Esophagus muscularis mucosa (tissue), 4 donors: ENCODE measurements at regions not wholly inside any gene's neighbourhood (a gene's known extent, or its start where the extent isn't known, plus 50 kb on each side); places are given as distances from the start of the nearest gene placed in this dataset.

Experiments
- DNase-seq: peaks from one replicate; pipeline ENCODE4 v3.0.0-alpha.2; 2017; ENCODE audit errors: extremely low spot score
- H3K27ac ChIP-seq, 4 donors: fragments of 200-600 bp; sonication (generic); replicated peaks in 1 of 4; 1 replicate in 3 of 4; 2 replicates in 1 of 4; pipeline ENCODE4 v1.5.1; 2016 to 2019; ENCODE audit warnings: mild to moderate bottlenecking in 1 of 4
- H3K27me3 ChIP-seq, 4 donors: fragments of 200-600 bp; sonication (generic); one replicate each; pipeline versions ENCODE4 v1.5.1 to v1.6.0; 2016 to 2019
- H3K36me3 ChIP-seq, 4 donors: fragments of 200-600 bp; sonication (generic); one replicate each; pipeline ENCODE4 v1.5.1; 2016 to 2019
- H3K4me1 ChIP-seq, 4 donors: fragments of 200-600 bp; sonication (generic); one replicate each; pipeline ENCODE4 v1.5.1; 2016 to 2019
- H3K4me3 ChIP-seq, 4 donors: fragments of 200-600 bp; sonication (generic); 1 replicate in 2 of 4; 2 replicates in 2 of 4; pipeline ENCODE4 v1.5.1; 2016 to 2019; ENCODE audit warnings: mild to moderate bottlenecking in 4 of 4, moderate library complexity in 1 of 4
- H3K9me3 ChIP-seq, 4 donors: fragments of 200-600 bp; sonication (generic); 1 replicate in 3 of 4; 2 replicates in 1 of 4; pipeline ENCODE4 v1.5.1; 2016 to 2019
- CTCF ChIP-seq, 3 experiments: fragments of 200-600 bp in 2 of 3; fragments of 450-650 bp in 1 of 3; sonication (generic) in 2 of 3; IDR thresholded peaks; one replicate each; pipeline ENCODE4 v1.5.1; 2017 to 2019; ENCODE audit warnings: antibody characterized with exemption in 3 of 3, mild to moderate bottlenecking in 2 of 3, moderate library complexity in 1 of 3
- EP300 ChIP-seq: sonication (generic); formaldehyde crosslinking; IDR thresholded peaks from one replicate; pipeline ENCODE4 v1.6.1; 2017; ENCODE audit warnings: antibody characterized with exemption
- POLR2A ChIP-seq: fragments of 450-650 bp; IDR thresholded peaks from one replicate; pipeline ENCODE4 v1.6.1; 2017; ENCODE audit warnings: antibody characterized with exemption, moderate library complexity, mild to moderate bottlenecking, low read depth
- POLR2AphosphoS5 ChIP-seq, 2 donors: sonication (generic); formaldehyde crosslinking; IDR thresholded peaks; one replicate each; pipeline ENCODE4 v1.6.1; 2017; ENCODE audit warnings: antibody characterized with exemption in 2 of 2
- WGBS: methylation state at CpG from one replicate; pipeline ENCODE4 v1.1.5; 2018; 5-methylcytosine and 5-hydroxymethylcytosine counted together
- intact Hi-C: fragments of 100-400 bp; cut with DNase I; formaldehyde crosslinking; loops from one replicate; pipeline ENCODE4 v1.15.1; 2023

GRCh38 chr10:130606001-130606405 is 469.8 kb downstream of the GLRX3 start:
- intact Hi-C loops: no loop called here
- no peak overlapping the region for H3K4me3 ChIP-seq
- peaks cover 0 to 22% (median 0%) of the 10 kb centered on the region in 4 donors for H3K27me3 ChIP-seq
- H3K27ac ChIP-seq: no peak overlapping the region
- no peaks in the 10 kb centered on the region for H3K36me3 ChIP-seq
- no peaks in the 10 kb centered on the region for H3K4me1 ChIP-seq
- no peak for TF ChIP-seq POLR2A
- no peak for TF ChIP-seq POLR2AphosphoS5 (IDR thresholded peaks at IDR 0.05)
- no peak for TF ChIP-seq EP300
- no peak for TF ChIP-seq CTCF (IDR thresholded peaks at IDR 0.05)
- peaks cover 0 to 11% (median 3%) of the 10 kb centered on the region in 4 donors for H3K9me3 ChIP-seq
- WGBS: 40% methylated on average over 8 of the region's 9 CpGs
- no peak for DNase-seq

DNA sequence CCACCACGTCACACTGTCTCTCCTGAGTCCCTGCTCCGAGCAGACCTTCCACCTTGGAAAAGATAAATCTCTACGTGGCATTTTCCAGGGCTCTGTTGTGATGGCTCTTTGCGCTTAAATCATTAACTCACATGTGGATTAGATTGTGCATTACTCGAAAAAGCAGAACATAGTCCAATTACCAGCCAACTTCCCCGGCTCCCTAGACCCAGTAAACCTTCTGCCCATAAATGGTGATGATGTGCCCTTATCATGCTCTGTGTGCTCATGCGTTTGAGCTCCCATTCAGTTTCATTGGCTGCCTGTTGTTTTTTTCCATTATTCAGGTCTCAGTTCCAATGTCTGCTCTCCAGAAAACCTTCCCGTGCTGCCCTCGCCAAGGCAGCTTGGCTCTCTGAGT is 471.2 kb downstream of the GLRX3 start:
- H3K4me1 ChIP-seq: no peaks in the 10 kb centered on the region
- intact Hi-C loops: no loop called here
- TF ChIP-seq EP300 (no peak), POLR2AphosphoS5 (IDR thresholded peaks at IDR 0.05) (no peak), POLR2A (no peak), CTCF (IDR thresholded peaks at IDR 0.05) (no peak)
- whole genome bisulfite sequencing: 82% methylated on average over 9 of the region's 9 CpGs
- H3K9me3 ChIP-seq: peaks cover 0 to 18% (median 3%) of the 10 kb centered on the region in 4 donors
- peaks cover 0 to 22% (median 0%) of the 10 kb centered on the region in 4 donors for H3K27me3 ChIP-seq
- no peaks in the 10 kb centered on the region for H3K36me3 ChIP-seq
- DNase-seq: peak; percentile 86
- no peak overlapping the region for H3K27ac ChIP-seq
- no peak overlapping the region for H3K4me3 ChIP-seq

DNA sequence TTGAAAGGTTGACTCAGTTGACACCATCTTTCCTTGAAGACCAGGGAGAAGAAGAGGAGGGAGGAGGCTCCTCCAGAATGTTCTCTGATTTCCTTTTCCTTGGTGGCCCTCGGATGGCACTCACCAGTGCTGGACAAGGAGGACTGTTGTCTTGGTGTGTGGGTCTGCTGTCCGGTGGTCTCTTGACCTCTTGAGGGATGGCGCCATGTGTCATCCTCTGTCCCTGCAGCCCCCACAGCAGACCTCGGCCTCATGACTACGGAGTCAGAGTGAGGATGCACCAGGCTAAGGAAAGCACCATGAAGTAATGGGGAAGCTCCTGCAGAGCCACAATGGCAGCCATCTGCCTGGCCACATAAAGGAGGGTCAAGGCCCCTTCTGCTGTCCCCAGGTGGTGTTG is 475.0 kb downstream of the GLRX3 start:
- Histone ChIP-seq H3K27ac (no peak overlapping the region), H3K27me3 (peaks cover 0 to 13% (median 0%) of the 10 kb centered on the region in 4 donors), H3K4me1 (no peaks in the 10 kb centered on the region), H3K9me3 (peaks cover 0 to 17% (median 3%) of the 10 kb centered on the region in 4 donors), H3K36me3 (no peaks in the 10 kb centered on the region), H3K4me3 (no peak overlapping the region)
- TF ChIP-seq EP300 (no peak), POLR2AphosphoS5 (IDR thresholded peaks at IDR 0.05) (no peak), POLR2A (no peak), CTCF (IDR thresholded peaks at IDR 0.05) (no peak)
- peak; percentile 85 for DNase-seq
- intact Hi-C loops: no loop called here
- WGBS: 87% methylated on average over 5 of the region's 5 CpGs

GRCh38 chr10:130615457-130615856 is 479.3 kb downstream of the GLRX3 start:
- peak; percentile 91 for DNase-seq
- Histone ChIP-seq H3K27me3 (peaks cover 0 to 13% (median 1%) of the 10 kb centered on the region in 4 donors), H3K36me3 (no peaks in the 10 kb centered on the region), H3K27ac (no peak overlapping the region), H3K4me3 (no peak overlapping the region), H3K9me3 (peaks cover 0 to 17% (median 3%) of the 10 kb centered on the region in 4 donors), H3K4me1 (no peaks in the 10 kb centered on the region)
- no peak for TF ChIP-seq POLR2A
- TF ChIP-seq POLR2AphosphoS5 (IDR thresholded peaks at IDR 0.05): no peak
- TF ChIP-seq CTCF (IDR thresholded peaks at IDR 0.05): no peak
- no peak for TF ChIP-seq EP300
- intact Hi-C loops: no loop called here
- 8% methylated on average over 4 of the region's 4 CpGs for WGBS

DNA sequence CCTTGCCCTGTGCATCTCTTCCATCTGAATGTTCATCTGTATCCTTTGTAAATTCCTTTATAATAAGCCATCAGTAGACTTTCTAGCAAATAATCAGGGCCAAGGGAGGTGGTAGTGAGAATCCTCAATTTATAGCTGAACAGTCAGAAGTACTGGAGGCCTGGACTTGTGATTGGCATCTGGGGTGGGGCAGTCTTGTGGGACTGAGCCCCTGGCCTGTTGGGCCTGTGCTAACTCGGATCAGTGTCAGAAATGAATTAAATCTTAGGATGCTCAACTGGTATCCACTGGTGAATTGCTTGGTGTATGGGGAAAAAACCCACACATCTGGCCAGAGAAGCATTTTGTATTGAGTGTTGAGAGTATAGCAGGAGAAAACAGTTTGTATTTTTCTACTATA is 481.8 kb downstream of the GLRX3 start:
- Histone ChIP-seq H3K9me3 (peaks cover 0 to 4% (median 1%) of the 10 kb centered on the region in 4 donors), H3K4me3 (no peak overlapping the region), H3K36me3 (no peaks in the 10 kb centered on the region), H3K4me1 (no peaks in the 10 kb centered on the region), H3K27ac (no peak overlapping the region), H3K27me3 (peaks cover 0 to 30% (median 1%) of the 10 kb centered on the region in 4 donors)
- TF ChIP-seq POLR2AphosphoS5 (IDR thresholded peaks at IDR 0.05) (no peak), POLR2A (no peak), CTCF (IDR thresholded peaks at IDR 0.05) (no peak), EP300 (no peak)
- no peak for DNase-seq
- WGBS: 67% methylated on average over 1 of the region's 1 CpG
- intact Hi-C loops: no loop called here
